MM.1S (cell line): ENCODE measurements at regions not wholly inside any gene's neighbourhood (a gene's known extent, or its start where the extent isn't known, plus 50 kb on each side); places are given as distances from the start of the nearest gene placed in this dataset.

Source experiments
- EZH2 ChIP-seq: fragments of 300-600 bp; sonication (generic); optimal IDR thresholded peaks from 2 replicates; pipeline ENCODE3; 2017; ENCODE audit warnings: low read depth, mild to moderate bottlenecking, antibody characterized with exemption, low read length, mixed read lengths
- EZH2phosphoT487 ChIP-seq: fragments of 300-600 bp; sonication (generic); IDR thresholded peaks from 2 replicates; pipeline ENCODE4 v1.6.1; 2018; ENCODE audit warnings: antibody characterized with exemption, low read length
- TF ChIP-seq, protein P1 (sequence below): fragments of 300-600 bp; sonication (generic); IDR thresholded peaks from 2 replicates; pipeline ENCODE4 v1.5.1; 2016; ENCODE audit warnings: antibody characterized with exemption, low read length, mixed read lengths

DNA sequence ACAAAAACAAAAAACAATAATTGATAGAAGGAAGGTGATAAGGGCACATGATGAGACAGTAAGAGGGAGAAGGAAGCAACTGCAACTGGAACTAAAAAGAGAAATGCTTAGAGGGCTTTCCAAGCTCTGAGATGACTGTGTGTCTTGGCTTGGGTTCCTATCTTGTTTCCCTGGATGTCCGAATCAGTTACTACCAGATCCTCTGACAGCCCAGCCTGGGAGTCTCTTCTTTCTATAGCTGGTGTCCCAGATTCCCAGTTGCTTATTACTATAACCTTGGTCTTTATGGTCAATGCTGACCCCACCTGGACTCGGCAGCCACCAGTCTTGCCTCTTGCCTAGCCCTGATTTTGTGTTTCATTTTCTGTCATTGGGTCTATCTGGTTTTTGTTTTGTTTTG, 116.4 kb downstream of the RFC3 start:
- TF ChIP-seq, protein P1, sequence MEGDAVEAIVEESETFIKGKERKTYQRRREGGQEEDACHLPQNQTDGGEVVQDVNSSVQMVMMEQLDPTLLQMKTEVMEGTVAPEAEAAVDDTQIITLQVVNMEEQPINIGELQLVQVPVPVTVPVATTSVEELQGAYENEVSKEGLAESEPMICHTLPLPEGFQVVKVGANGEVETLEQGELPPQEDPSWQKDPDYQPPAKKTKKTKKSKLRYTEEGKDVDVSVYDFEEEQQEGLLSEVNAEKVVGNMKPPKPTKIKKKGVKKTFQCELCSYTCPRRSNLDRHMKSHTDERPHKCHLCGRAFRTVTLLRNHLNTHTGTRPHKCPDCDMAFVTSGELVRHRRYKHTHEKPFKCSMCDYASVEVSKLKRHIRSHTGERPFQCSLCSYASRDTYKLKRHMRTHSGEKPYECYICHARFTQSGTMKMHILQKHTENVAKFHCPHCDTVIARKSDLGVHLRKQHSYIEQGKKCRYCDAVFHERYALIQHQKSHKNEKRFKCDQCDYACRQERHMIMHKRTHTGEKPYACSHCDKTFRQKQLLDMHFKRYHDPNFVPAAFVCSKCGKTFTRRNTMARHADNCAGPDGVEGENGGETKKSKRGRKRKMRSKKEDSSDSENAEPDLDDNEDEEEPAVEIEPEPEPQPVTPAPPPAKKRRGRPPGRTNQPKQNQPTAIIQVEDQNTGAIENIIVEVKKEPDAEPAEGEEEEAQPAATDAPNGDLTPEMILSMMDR, result no peak
- TF ChIP-seq EZH2phosphoT487, result no peak
- TF ChIP-seq EZH2, result no peak
